HepG2 (cell line): ENCODE measurements at regions not wholly inside any gene's neighbourhood (a gene's known extent, or its start where the extent isn't known, plus 50 kb on each side); places are given as distances from the start of the nearest gene placed in this dataset.

Source experiments
- ATAC-seq: fragments of 200-7000 bp; cut with Tn5 transposase; 3 replicates; pipeline ENCODE4 v1.9.1; 2020; ENCODE audit warnings: mild to moderate bottlenecking, moderate library complexity
- BruUV-seq: library from RNA; stranded (reverse); fragments of 400-500 nt; replicated peaks from 2 replicates; lab custom pipeline; 2021; lab: Mats Ljungman, UMichigan
- CTCF ChIA-PET: fragments of 300-600 bp; formaldehyde crosslinking; extraction: SDS; loops from one replicate; lab custom pipeline; 2021; ENCODE audit warnings: low total read pairs, inconsistent platforms, low intra/inter-chr PET ratio; lab: Yijun Ruan, JAX
- POLR2A ChIA-PET: fragments of 350-600 bp; sonication (Branson Sonifier 250); formaldehyde crosslinking; loops from one replicate; lab custom pipeline; 2020; ENCODE audit warnings: antibody characterized with exemption, inconsistent platforms; lab: Yijun Ruan, JAX
- DNase-seq: peaks from one replicate; pipeline ENCODE4 v3.0.0-alpha.2; 2015; ENCODE audit warnings: low spot score
- FAIRE-seq: peaks from 3 replicates; lab custom pipeline; 2011; peaks lifted over from hg19 to GRCh38; lab: Jason Lieb, UNC
- H2AFZ ChIP-seq: one replicate; pipeline ENCODE4 v1.6.1; 2011; ENCODE audit warnings: low read length, inconsistent platforms
- H3K27ac ChIP-seq: fragments of 300-600 bp; 3 replicates; pipeline ENCODE4 v1.8.0; 2011; ENCODE audit warnings: mixed run types, mild to moderate bottlenecking, mixed read lengths, low read length, inconsistent platforms; ENCODE audit not compliant: insufficient read depth; ENCODE audit errors: extremely low read length
- H3K27me3 ChIP-seq, 2 experiments: fragments of 200-600 bp in 1 of 2; 2 replicates in 1 of 2; 3 replicates in 1 of 2; pipeline versions ENCODE4 v1.6.0 to v1.8.0; 2011; ENCODE audit warnings: low read length in 2 of 2, mild to moderate bottlenecking in 2 of 2, moderate library complexity in 2 of 2, inconsistent platforms in 1 of 2; ENCODE audit not compliant: insufficient read depth in 2 of 2, control insufficient read depth in 1 of 2
- H3K36me3 ChIP-seq, 2 experiments: fragments of 200-600 bp in 1 of 2; replicated peaks in 1 of 2; 2 replicates in 1 of 2; 3 replicates in 1 of 2; pipeline versions ENCODE4 v1.5.1 to v1.8.0; 2011; ENCODE audit warnings: low read length in 2 of 2, inconsistent platforms in 1 of 2; ENCODE audit not compliant: insufficient read depth in 2 of 2, control insufficient read depth in 1 of 2
- H3K4me1 ChIP-seq: 2 replicates; pipeline ENCODE4 v1.5.1; 2012; ENCODE audit warnings: low read length, inconsistent platforms; ENCODE audit not compliant: insufficient read depth
- H3K4me2 ChIP-seq: 2 replicates; pipeline ENCODE4 v1.6.0; 2011; ENCODE audit warnings: low read depth, low read length, inconsistent platforms
- H3K4me3 ChIP-seq, 3 experiments: fragments of 200-600 bp in 1 of 3; sonication (generic), shearing (Covaris generic) in 1 of 3; replicated peaks in 1 of 3; 2 replicates each; pipeline ENCODE4 v1.5.1; 2011 to 2016; ENCODE audit warnings: low read length in 3 of 3, inconsistent platforms in 2 of 3, low read depth in 2 of 3, mild to moderate bottlenecking in 2 of 3, control low read depth in 1 of 3, mixed read lengths in 1 of 3; ENCODE audit not compliant: insufficient read depth in 1 of 3
- H3K79me2 ChIP-seq: one replicate; pipeline ENCODE4 v1.6.1; 2011; ENCODE audit warnings: low read length, inconsistent platforms; ENCODE audit not compliant: insufficient read depth
- H3K9ac ChIP-seq: 2 replicates; pipeline ENCODE4 v1.6.0; 2011; ENCODE audit warnings: mild to moderate bottlenecking, low read depth, low read length, inconsistent platforms; ENCODE audit not compliant: insufficient read depth
- H3K9me3 ChIP-seq: 2 replicates; pipeline ENCODE4 v1.5.1; 2012; ENCODE audit warnings: mild to moderate bottlenecking, low read length
- H4K20me1 ChIP-seq: 2 replicates; pipeline ENCODE4 v1.6.0; 2011; ENCODE audit warnings: inconsistent platforms, mild to moderate bottlenecking, low read length, moderate library complexity; ENCODE audit not compliant: insufficient read depth
- BCL6 ChIP-seq: IDR thresholded peaks from 2 replicates; pipeline ENCODE4 v1.6.1; 2016; ENCODE audit warnings: missing genetic modification reagents, missing compliant biosample characterization
- CREM ChIP-seq, 2 experiments: sonication (generic) in 1 of 2; formaldehyde crosslinking in 1 of 2; IDR thresholded peaks; 2 replicates each; pipeline versions ENCODE4 v1.4.0 to v1.6.1; 2016 to 2020; ENCODE audit warnings: antibody characterized with exemption in 1 of 2, mild to moderate bottlenecking in 1 of 2, missing genetic modification reagents in 1 of 2
- ETV6 ChIP-seq: sonication (generic); formaldehyde crosslinking; conservative IDR thresholded peaks from 2 replicates; pipeline ENCODE4 v1.4.0; 2020; ENCODE audit warnings: missing genetic modification reagents
- GZF1 ChIP-seq: sonication (generic); formaldehyde crosslinking; IDR thresholded peaks from 2 replicates; pipeline ENCODE4 v1.5.1; 2020; ENCODE audit warnings: mild to moderate bottlenecking, missing genetic modification reagents
- HNF1B ChIP-seq: sonication (generic); formaldehyde crosslinking; IDR thresholded peaks from 2 replicates; pipeline ENCODE4 v1.5.1; 2020; ENCODE audit warnings: mild to moderate bottlenecking, moderate library complexity, missing genetic modification reagents
- IRF2 ChIP-seq: IDR thresholded peaks from 2 replicates; pipeline ENCODE4 v1.6.1; 2018; ENCODE audit warnings: missing genetic modification reagents, missing compliant biosample characterization
- MTA1 ChIP-seq: sonication (generic); formaldehyde crosslinking; IDR thresholded peaks from 2 replicates; pipeline ENCODE4 v1.4.0; 2020; ENCODE audit warnings: missing genetic modification reagents, mild to moderate bottlenecking, borderline replicate concordance
- RBM39 ChIP-seq: fragments of 200-400 bp; formaldehyde crosslinking; IDR thresholded peaks from one replicate; pipeline ENCODE4 v1.6.1; 2018; ENCODE audit warnings: antibody characterized with exemption, mild to moderate bottlenecking, low read depth, low read length; ENCODE audit not compliant: poor library complexity, severe bottlenecking
- SAP130 ChIP-seq: IDR thresholded peaks from 2 replicates; pipeline ENCODE4 v1.6.1; 2016; ENCODE audit warnings: low read depth
- SATB2 ChIP-seq: sonication (generic); formaldehyde crosslinking; IDR thresholded peaks from 2 replicates; pipeline ENCODE4 v1.5.0; 2020; ENCODE audit warnings: missing genetic modification reagents
- SNAPC5 ChIP-seq: sonication (generic); formaldehyde crosslinking; IDR thresholded peaks from 2 replicates; pipeline ENCODE4 v1.8.1; 2023; ENCODE audit warnings: mild to moderate bottlenecking, missing genetic modification reagents, borderline replicate concordance
- SNRNP70 ChIP-seq: fragments of 200-400 bp; formaldehyde crosslinking; IDR thresholded peaks from 2 replicates; pipeline ENCODE4 v1.6.1; 2017; ENCODE audit warnings: mild to moderate bottlenecking, low read depth, low read length, moderate library complexity
- TCF7L2 ChIP-seq: IDR thresholded peaks from 2 replicates; pipeline ENCODE4 v1.6.1; 2011; ENCODE audit warnings: mild to moderate bottlenecking, low read depth, low read length, moderate library complexity
- USF2 ChIP-seq, 2 experiments: sonication (generic) in 1 of 2; formaldehyde crosslinking in 1 of 2; IDR thresholded peaks; 2 replicates each; pipeline versions ENCODE4 v1.5.1 to v1.6.1; 2011 to 2020; ENCODE audit warnings: borderline replicate concordance in 1 of 2, low read depth in 1 of 2, low read length in 1 of 2, mild to moderate bottlenecking in 1 of 2, missing genetic modification reagents in 1 of 2, moderate library complexity in 1 of 2
- ZFP41 ChIP-seq: sonication (generic); formaldehyde crosslinking; IDR thresholded peaks from 2 replicates; pipeline ENCODE4 v1.4.0; 2020; ENCODE audit warnings: mild to moderate bottlenecking, missing genetic modification reagents, borderline replicate concordance
- ZNF33A ChIP-seq: sonication (generic); formaldehyde crosslinking; IDR thresholded peaks from 2 replicates; pipeline ENCODE4 v1.5.1; 2020; ENCODE audit warnings: missing genetic modification reagents, mild to moderate bottlenecking, moderate library complexity, borderline replicate concordance
- ZNF570 ChIP-seq: sonication (generic); formaldehyde crosslinking; IDR thresholded peaks from 2 replicates; pipeline ENCODE4 v1.4.0; 2020; ENCODE audit warnings: mild to moderate bottlenecking, missing genetic modification reagents, borderline replicate concordance
- WGBS: methylation state at CpG from one replicate; pipeline ENCODE4 v1.1.6; 2017; ENCODE audit warnings: low lambda C conversion rate; 5-methylcytosine and 5-hydroxymethylcytosine counted together
- in situ Hi-C: cut with HindIII; loops from 2 replicates; pipeline ENCODE4 v1.10.0; 2017; ENCODE audit warnings: low pct_unique_long_range_greater_than_20kb; ENCODE audit not compliant: extremely low pct_ligation_motif_present
- intact Hi-C: fragments of 100-400 bp; cut with micrococcal nuclease; formaldehyde crosslinking; loops from one replicate; pipeline ENCODE4 v1.10.0; 2022; ENCODE audit not compliant: unreplicated experiment
- TF ChIP-seq, protein P1 (sequence below): sonication (generic); formaldehyde crosslinking; IDR thresholded peaks from 2 replicates; pipeline ENCODE4 v1.4.0; 2020; ENCODE audit warnings: low read depth, mild to moderate bottlenecking, missing genetic modification reagents
- TF ChIP-seq, protein P2 (sequence below): sonication (generic); formaldehyde crosslinking; IDR thresholded peaks from 2 replicates; pipeline ENCODE4 v1.4.0; 2020; ENCODE audit warnings: missing genetic modification reagents, mild to moderate bottlenecking, borderline replicate concordance

GRCh38 chr7:26593896-26594295 is 270.5 kb downstream of the SKAP2 start:
- H3K27ac ChIP-seq = no peak overlapping the region
- ChIA-PET CTCF (no interaction called here), POLR2A (no interaction called here)
- no peaks in the 10 kb centered on the region for H3K9me3 ChIP-seq
- no TSS peak for BruUV-seq
- no peak overlapping the region for H3K4me3 ChIP-seq
- in situ Hi-C loops (no loop called here), intact Hi-C loops (no loop called here)
- H3K36me3 ChIP-seq = no peaks in the 10 kb centered on the region
- no peaks in the 10 kb centered on the region for H4K20me1 ChIP-seq
- no peak for TF ChIP-seq ZNF570
- TF ChIP-seq, protein P1, sequence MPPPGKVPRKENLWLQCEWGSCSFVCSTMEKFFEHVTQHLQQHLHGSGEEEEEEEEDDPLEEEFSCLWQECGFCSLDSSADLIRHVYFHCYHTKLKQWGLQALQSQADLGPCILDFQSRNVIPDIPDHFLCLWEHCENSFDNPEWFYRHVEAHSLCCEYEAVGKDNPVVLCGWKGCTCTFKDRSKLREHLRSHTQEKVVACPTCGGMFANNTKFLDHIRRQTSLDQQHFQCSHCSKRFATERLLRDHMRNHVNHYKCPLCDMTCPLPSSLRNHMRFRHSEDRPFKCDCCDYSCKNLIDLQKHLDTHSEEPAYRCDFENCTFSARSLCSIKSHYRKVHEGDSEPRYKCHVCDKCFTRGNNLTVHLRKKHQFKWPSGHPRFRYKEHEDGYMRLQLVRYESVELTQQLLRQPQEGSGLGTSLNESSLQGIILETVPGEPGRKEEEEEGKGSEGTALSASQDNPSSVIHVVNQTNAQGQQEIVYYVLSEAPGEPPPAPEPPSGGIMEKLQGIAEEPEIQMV (CRISPR knock-in tag) = no peak
- TF ChIP-seq ZFP41 (CRISPR knock-in tag) = no peak
- TF ChIP-seq GZF1 = no peak
- TF ChIP-seq ZNF33A (CRISPR knock-in tag) = no peak
- no peak for TF ChIP-seq BCL6 (CRISPR knock-in tag)
- TF ChIP-seq TCF7L2 = no peak
- no peak for TF ChIP-seq RBM39
- TF ChIP-seq SNAPC5 (CRISPR knock-in tag) = no peak
- no peak for TF ChIP-seq SNRNP70
- TF ChIP-seq ETV6 (CRISPR knock-in tag) = no peak
- TF ChIP-seq IRF2 (CRISPR knock-in tag) = no peak
- TF ChIP-seq, protein P2, sequence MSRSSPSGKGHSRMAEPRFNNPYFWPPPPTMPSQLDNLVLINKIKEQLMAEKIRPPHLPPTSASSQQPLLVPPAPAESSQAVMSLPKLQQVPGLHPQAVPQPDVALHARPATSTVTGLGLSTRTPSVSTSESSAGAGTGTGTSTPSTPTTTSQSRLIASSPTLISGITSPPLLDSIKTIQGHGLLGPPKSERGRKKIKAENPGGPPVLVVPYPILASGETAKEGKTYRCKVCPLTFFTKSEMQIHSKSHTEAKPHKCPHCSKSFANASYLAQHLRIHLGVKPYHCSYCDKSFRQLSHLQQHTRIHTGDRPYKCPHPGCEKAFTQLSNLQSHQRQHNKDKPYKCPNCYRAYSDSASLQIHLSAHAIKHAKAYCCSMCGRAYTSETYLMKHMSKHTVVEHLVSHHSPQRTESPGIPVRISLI = no peak
- TF ChIP-seq CREM (IDR thresholded peaks at IDR 0.05) = no peak
- TF ChIP-seq CREM (CRISPR knock-in tag; IDR thresholded peaks at IDR 0.05) = no peak
- TF ChIP-seq SATB2 (CRISPR knock-in tag) = no peak
- TF ChIP-seq USF2 (IDR thresholded peaks at IDR 0.05; ENCODE audit: low read depth, low read length) = no peak
- TF ChIP-seq USF2 (CRISPR knock-in tag; IDR thresholded peaks at IDR 0.05; ENCODE audit: borderline replicate concordance) = no peak
- no peak for TF ChIP-seq MTA1
- TF ChIP-seq SAP130 = no peak
- TF ChIP-seq HNF1B = no peak
- H3K27me3 ChIP-seq = peaks cover 0 to 4% of the 10 kb centered on the region in 2 experiments; a peak in 2 of 5 replicates
- ATAC-seq (no peak), FAIRE-seq (no peak), DNase-seq (no peak)
- H3K4me2 ChIP-seq = no peak overlapping the region
- no peak overlapping the region for H3K9ac ChIP-seq
- H2AFZ ChIP-seq = no peak overlapping the region
- WGBS = 48% methylated on average over 5 of the region's 5 CpGs
- H3K4me1 ChIP-seq = no peaks in the 10 kb centered on the region
- H3K79me2 ChIP-seq = no peaks in the 10 kb centered on the region
